CD14-positive monocyte (primary cell): ENCODE measurements at regions not wholly inside any gene's neighbourhood (a gene's known extent, or its start where the extent isn't known, plus 50 kb on each side); places are given as distances from the start of the nearest gene placed in this dataset.

Experiments
- DNase-seq, 3 donors: peaks; one replicate each; pipeline ENCODE4 v3.0.0-alpha.2; 2011 to 2022
- H2AFZ ChIP-seq: 2 replicates; pipeline ENCODE4 v1.6.0; 2012; ENCODE audit warnings: mild to moderate bottlenecking, low read depth, low read length, inconsistent platforms; ENCODE audit not compliant: insufficient read depth, poor library complexity, severe bottlenecking
- H3K27ac ChIP-seq, 2 donors: 1 replicate in 1 of 2; 2 replicates in 1 of 2; pipeline ENCODE4 v1.5.1; 2012 to 2013; ENCODE audit warnings: low read length in 2 of 2, control low read depth in 1 of 2, inconsistent platforms in 1 of 2, low read depth in 1 of 2, mild to moderate bottlenecking in 1 of 2
- H3K27me3 ChIP-seq, 2 donors: one replicate each; pipeline versions ENCODE4 v1.6.0 to v1.6.1; 2011 to 2013; ENCODE audit warnings: low read length in 2 of 2; ENCODE audit not compliant: control insufficient read depth in 2 of 2, insufficient read depth in 2 of 2
- H3K36me3 ChIP-seq, 2 donors: replicated peaks in 1 of 2; 1 replicate in 1 of 2; 2 replicates in 1 of 2; pipeline versions ENCODE4 v1.5.1 to v1.6.1; 2012 to 2013; ENCODE audit warnings: low read length in 2 of 2, control low read depth in 1 of 2, inconsistent platforms in 1 of 2, mild to moderate bottlenecking in 1 of 2; ENCODE audit not compliant: insufficient read depth in 2 of 2, control insufficient read depth in 1 of 2
- H3K4me1 ChIP-seq, 2 donors: 1 replicate in 1 of 2; 2 replicates in 1 of 2; pipeline versions ENCODE4 v1.5.1 to v1.6.1; 2012 to 2013; ENCODE audit warnings: low read length in 2 of 2, control low read depth in 1 of 2, inconsistent platforms in 1 of 2, mild to moderate bottlenecking in 1 of 2, moderate library complexity in 1 of 2; ENCODE audit not compliant: insufficient read depth in 2 of 2, control insufficient read depth in 1 of 2
- H3K4me2 ChIP-seq: replicated peaks from 2 replicates; pipeline ENCODE3; 2012; ENCODE audit warnings: low read length, moderate library complexity, mild to moderate bottlenecking; ENCODE audit not compliant: poor library complexity, severe bottlenecking; ENCODE audit errors: extremely low read depth
- H3K4me3 ChIP-seq, 3 experiments: fragments of 200-600 bp in 1 of 3; sonication (generic) in 1 of 3; replicated peaks in 1 of 3; 1 replicate in 2 of 3; 2 replicates in 1 of 3; pipeline ENCODE4 v1.5.1; 2011 to 2013; ENCODE audit warnings: low read length in 3 of 3, mild to moderate bottlenecking in 3 of 3, control low read depth in 2 of 3, low read depth in 2 of 3, inconsistent platforms in 1 of 3, moderate library complexity in 1 of 3
- H3K79me2 ChIP-seq: 2 replicates; pipeline ENCODE4 v1.6.0; 2012; ENCODE audit warnings: mild to moderate bottlenecking, control low read depth, inconsistent platforms, low read length, moderate library complexity; ENCODE audit not compliant: insufficient read depth
- H3K9ac ChIP-seq: 2 replicates; pipeline ENCODE4 v1.6.0; 2017; ENCODE audit warnings: low read length, mild to moderate bottlenecking; ENCODE audit not compliant: insufficient read depth, poor library complexity, severe bottlenecking
- H3K9me3 ChIP-seq, 2 donors: replicated peaks in 1 of 2; 1 replicate in 1 of 2; 2 replicates in 1 of 2; pipeline versions ENCODE4 v1.5.1 to v1.6.1; 2012 to 2013; ENCODE audit warnings: low read length in 2 of 2, control low read depth in 1 of 2; ENCODE audit not compliant: control insufficient read depth in 1 of 2, insufficient read depth in 1 of 2
- H4K20me1 ChIP-seq: 2 replicates; pipeline ENCODE4 v1.6.0; 2012; ENCODE audit warnings: mild to moderate bottlenecking, low read length, control low read depth, moderate library complexity; ENCODE audit not compliant: insufficient read depth
- H3K27ac Mint-ChIP-seq, 7 donors: one replicate each; pipeline ENCODE4 v1.8.0; 2020; ENCODE audit warnings: mild to moderate bottlenecking in 7 of 7, mixed read lengths in 7 of 7, moderate library complexity in 6 of 7, inconsistent platforms in 2 of 7
- H3K27me3 Mint-ChIP-seq, 3 donors: one replicate each; pipeline ENCODE4 v1.8.0; 2021 to 2022; ENCODE audit warnings: low read depth in 3 of 3, mild to moderate bottlenecking in 3 of 3, mixed read lengths in 3 of 3, moderate library complexity in 3 of 3, inconsistent platforms in 1 of 3
- H3K36me3 Mint-ChIP-seq, 2 donors: one replicate each; pipeline ENCODE4 v1.8.0; 2020; ENCODE audit warnings: mixed read lengths in 2 of 2, inconsistent platforms in 1 of 2, mild to moderate bottlenecking in 1 of 2
- H3K4me1 Mint-ChIP-seq: one replicate; pipeline ENCODE4 v1.8.0; 2020; ENCODE audit warnings: mild to moderate bottlenecking, mixed read lengths
- H3K4me3 Mint-ChIP-seq, 2 donors: one replicate each; pipeline ENCODE4 v1.8.0; 2020; ENCODE audit warnings: mild to moderate bottlenecking in 2 of 2, mixed read lengths in 2 of 2, moderate library complexity in 1 of 2
- H3K9me3 Mint-ChIP-seq, 7 donors: one replicate each; pipeline ENCODE4 v1.8.0; 2020 to 2022; ENCODE audit warnings: mixed read lengths in 7 of 7, mild to moderate bottlenecking in 6 of 7, moderate library complexity in 6 of 7, inconsistent platforms in 2 of 7
- CTCF ChIP-seq: fragments of 200-600 bp; IDR thresholded peaks from one replicate; pipeline ENCODE4 v1.8.0; 2022; ENCODE audit warnings: antibody characterized with exemption, mild to moderate bottlenecking
- WGBS: methylation state at CpG from one replicate; pipeline ENCODE4 v1.1.5; 2013; ENCODE audit warnings: missing lambda C conversion rate; ENCODE audit not compliant: insufficient coverage; 5-methylcytosine and 5-hydroxymethylcytosine counted together
- intact Hi-C, 2 donors: fragments of 100-400 bp; cut with micrococcal nuclease; formaldehyde crosslinking; loops; one replicate each; pipeline versions ENCODE4 v1.15.0 to v1.15.1; 2023

GRCh38 chr3:55270976-55271375, 216.1 kb downstream of the WNT5A start:
- Mint-ChIP-seq H3K9me3 (peaks cover 0 to 3% (median 0%) of the 10 kb centered on the region in 7 donors), H3K4me3 (no peak overlapping the region), H3K27me3 (peaks cover 0 to 1% (median 0%) of the 10 kb centered on the region in 3 donors), H3K27ac (no peak overlapping the region), H3K36me3 (no peaks in the 10 kb centered on the region), H3K4me1 (no peaks in the 10 kb centered on the region)
- H2AFZ ChIP-seq: no peak overlapping the region
- TF ChIP-seq CTCF: no peak
- H3K9me3 ChIP-seq: no peaks in the 10 kb centered on the region
- no peaks in the 10 kb centered on the region for H4K20me1 ChIP-seq
- DNase-seq: no peak
- H3K4me2 ChIP-seq: no peak overlapping the region
- H3K79me2 ChIP-seq: no peaks in the 10 kb centered on the region
- H3K4me1 ChIP-seq: no peaks in the 10 kb centered on the region
- no CpG with 5 or more reads among the region's 3 CpGs for WGBS
- H3K36me3 ChIP-seq: no peaks in the 10 kb centered on the region
- no peak overlapping the region for H3K4me3 ChIP-seq
- H3K27me3 ChIP-seq: no peaks in the 10 kb centered on the region
- intact Hi-C loops: no loop called here
- no peak overlapping the region for H3K27ac ChIP-seq
- H3K9ac ChIP-seq: no peak overlapping the region

- no peak overlapping the region for H3K4me3 ChIP-seq
- no peaks in the 10 kb centered on the region for H3K27me3 ChIP-seq
- no peaks in the 10 kb centered on the region for H4K20me1 ChIP-seq
- no peaks in the 10 kb centered on the region for H3K79me2 ChIP-seq
- H3K36me3 ChIP-seq: no peaks in the 10 kb centered on the region
- no peak overlapping the region for H3K27ac Mint-ChIP-seq
- H3K9me3 Mint-ChIP-seq: peaks cover 0 to 5% (median 0%) of the 10 kb centered on the region in 7 donors
- H3K9me3 ChIP-seq: no peaks in the 10 kb centered on the region
- no peak overlapping the region for H3K9ac ChIP-seq
- intact Hi-C loops: no loop called here
- peaks cover 0 to 1% (median 0%) of the 10 kb centered on the region in 3 donors for H3K27me3 Mint-ChIP-seq
- no peak for DNase-seq
- H3K4me3 Mint-ChIP-seq: no peak overlapping the region
- no peak overlapping the region for H3K27ac ChIP-seq
- H3K4me1 ChIP-seq: no peaks in the 10 kb centered on the region
- no peaks in the 10 kb centered on the region for H3K36me3 Mint-ChIP-seq
- WGBS: 84% methylated on average over 2 of the region's 4 CpGs
- H3K4me2 ChIP-seq: no peak overlapping the region
- H2AFZ ChIP-seq: no peak overlapping the region
- TF ChIP-seq CTCF: no peak
- no peaks in the 10 kb centered on the region for H3K4me1 Mint-ChIP-seq
Measured at GRCh38 chr3:55269636-55270035, 217.5 kb downstream of the WNT5A start.
